H1 (cell line): ENCODE measurements at regions not wholly inside any gene's neighbourhood (a gene's known extent, or its start where the extent isn't known, plus 50 kb on each side); places are given as distances from the start of the nearest gene placed in this dataset.

Experiments used
- CTCF ChIA-PET: fragments of 300-600 bp; sonication (Branson Sonifier 250); formaldehyde crosslinking; loops from one replicate; lab custom pipeline; 2021; ENCODE audit not compliant: partially characterized antibody; lab: Charles Lee
- POLR2A ChIA-PET: fragments of 300-600 bp; sonication (Branson Sonifier 250); formaldehyde crosslinking; loops from one replicate; lab custom pipeline; 2021; ENCODE audit warnings: inconsistent platforms; ENCODE audit not compliant: partially characterized antibody; lab: Charles Lee
- DNase-seq, 2 experiments: peaks; one replicate each; pipeline versions ENCODE4 v3.0.0 to v3.0.0-alpha.2; 2010 to 2022; ENCODE audit warnings: low spot score in 2 of 2, low read depth in 1 of 2, mixed read lengths in 1 of 2
- FAIRE-seq: peaks from 2 replicates; lab custom pipeline; 2011; peaks lifted over from hg19 to GRCh38; lab: Jason Lieb, UNC
- H2AFZ ChIP-seq: 2 replicates; pipeline ENCODE4 v1.8.1; 2012; ENCODE audit warnings: low read length, inconsistent platforms
- H2AK5ac ChIP-seq: 2 replicates; pipeline ENCODE4 v1.6.1; 2013; ENCODE audit warnings: low read depth, low read length
- H2BK120ac ChIP-seq: replicated peaks from 2 replicates; pipeline ENCODE3; 2013; ENCODE audit warnings: low read depth, low read length, inconsistent platforms
- H2BK12ac ChIP-seq: 2 replicates; pipeline ENCODE4 v1.6.1; 2013; ENCODE audit warnings: low read depth, low read length
- H2BK15ac ChIP-seq: 2 replicates; pipeline ENCODE4 v1.6.1; 2013; ENCODE audit warnings: low read length
- H2BK20ac ChIP-seq: 2 replicates; pipeline ENCODE4 v1.6.1; 2013; ENCODE audit warnings: low read length
- H2BK5ac ChIP-seq: 2 replicates; pipeline ENCODE4 v1.6.1; 2013; ENCODE audit warnings: low read depth, low read length
- H3K14ac ChIP-seq: 2 replicates; pipeline ENCODE4 v1.6.1; 2013; ENCODE audit warnings: inconsistent platforms; ENCODE audit not compliant: insufficient read length
- H3K18ac ChIP-seq: 2 replicates; pipeline ENCODE4 v1.6.1; 2013; ENCODE audit warnings: low read length; ENCODE audit errors: extremely low read depth
- H3K23ac ChIP-seq: 2 replicates; pipeline ENCODE4 v1.6.1; 2013; ENCODE audit warnings: inconsistent platforms; ENCODE audit not compliant: insufficient read length
- H3K23me2 ChIP-seq: 2 replicates; pipeline ENCODE4 v1.6.1; 2013; ENCODE audit warnings: low read depth, low read length
- H3K27ac ChIP-seq: 2 replicates; pipeline ENCODE4 v1.6.1; 2011; ENCODE audit warnings: low read depth, low read length, inconsistent platforms
- H3K27me3 ChIP-seq, 4 experiments: replicated peaks in 1 of 4; 1 replicate in 1 of 4; 2 replicates in 3 of 4; pipeline versions ENCODE4 v1.6.1 to v1.8.1; 2011 to 2013; ENCODE audit warnings: low read length in 3 of 4, mild to moderate bottlenecking in 3 of 4, inconsistent platforms in 2 of 4, mixed read lengths in 2 of 4, moderate library complexity in 1 of 4; ENCODE audit not compliant: control insufficient read depth in 3 of 4, insufficient read depth in 3 of 4; ENCODE audit errors: extremely low read depth in 1 of 4
- H3K36me3 ChIP-seq, 4 experiments: 2 replicates each; pipeline versions ENCODE4 v1.6.1 to v1.8.1; 2011 to 2013; ENCODE audit warnings: mild to moderate bottlenecking in 4 of 4, low read length in 3 of 4, moderate library complexity in 2 of 4, control low read depth in 1 of 4, inconsistent platforms in 1 of 4; ENCODE audit not compliant: insufficient read depth in 4 of 4, control insufficient read depth in 2 of 4
- H3K4ac ChIP-seq: replicated peaks from 2 replicates; pipeline ENCODE3; 2013; ENCODE audit warnings: low read length, low read depth, mixed read lengths, inconsistent platforms; ENCODE audit not compliant: insufficient read length
- H3K4me1 ChIP-seq, 4 experiments: replicated peaks in 1 of 4; 1 replicate in 1 of 4; 2 replicates in 3 of 4; pipeline versions ENCODE4 v1.6.1 to v1.8.1; 2011 to 2013; ENCODE audit warnings: low read length in 3 of 4, inconsistent platforms in 2 of 4, mixed read lengths in 1 of 4; ENCODE audit not compliant: insufficient read depth in 4 of 4, control insufficient read depth in 3 of 4
- H3K4me2 ChIP-seq, 2 experiments: 2 replicates each; pipeline versions ENCODE4 v1.6.1 to v1.8.1; 2011 to 2013; ENCODE audit warnings: low read depth in 2 of 2, low read length in 2 of 2, control low read depth in 1 of 2, inconsistent platforms in 1 of 2, mild to moderate bottlenecking in 1 of 2; ENCODE audit not compliant: insufficient read depth in 1 of 2
- H3K4me3 ChIP-seq, 4 experiments: fragments of 200-600, 300-600 bp in 1 of 4; sonication (generic), shearing (Covaris generic), sonication (Bioruptor Twin) in 1 of 4; 2 replicates each; pipeline versions ENCODE4 v1.5.1 to v1.8.1; 2011 to 2016; ENCODE audit warnings: low read length in 4 of 4, low read depth in 3 of 4, control low read depth in 2 of 4, inconsistent platforms in 2 of 4, mild to moderate bottlenecking in 2 of 4, mixed read lengths in 1 of 4, moderate library complexity in 1 of 4; ENCODE audit not compliant: insufficient read depth in 2 of 4; ENCODE audit errors: extremely low read depth in 1 of 4
- H3K56ac ChIP-seq: replicated peaks from 2 replicates; pipeline ENCODE3; 2013; ENCODE audit warnings: low read depth, mild to moderate bottlenecking, mixed read lengths, low read length, inconsistent platforms; ENCODE audit not compliant: insufficient read length
- H3K79me1 ChIP-seq: 2 replicates; pipeline ENCODE4 v1.6.1; 2013; ENCODE audit warnings: low read depth, low read length, control low read depth
- H3K79me2 ChIP-seq, 2 experiments: 2 replicates each; pipeline versions ENCODE4 v1.6.1 to v1.8.1; 2012 to 2013; ENCODE audit warnings: low read length in 2 of 2, mild to moderate bottlenecking in 2 of 2, inconsistent platforms in 1 of 2; ENCODE audit not compliant: insufficient read depth in 2 of 2, control insufficient read depth in 1 of 2
- H3K9ac ChIP-seq, 4 experiments: replicated peaks in 1 of 4; 1 replicate in 1 of 4; 2 replicates in 3 of 4; pipeline versions ENCODE4 v1.6.1 to v1.8.1; 2011 to 2013; ENCODE audit warnings: low read depth in 3 of 4, low read length in 3 of 4, control low read depth in 2 of 4, mild to moderate bottlenecking in 2 of 4, moderate library complexity in 2 of 4, inconsistent platforms in 1 of 4; ENCODE audit errors: extremely low read depth in 1 of 4
- H3K9me3 ChIP-seq, 2 experiments: 2 replicates each; pipeline versions ENCODE4 v1.6.1 to v1.8.1; 2012 to 2013; ENCODE audit warnings: mild to moderate bottlenecking in 2 of 2, moderate library complexity in 2 of 2, control low read depth in 1 of 2, inconsistent platforms in 1 of 2, low read depth in 1 of 2, low read length in 1 of 2, mixed read lengths in 1 of 2; ENCODE audit not compliant: insufficient read depth in 2 of 2
- H4K20me1 ChIP-seq, 2 experiments: replicated peaks in 1 of 2; 2 replicates each; pipeline versions ENCODE3 to v1.8.1; 2011 to 2013; ENCODE audit warnings: inconsistent platforms in 2 of 2, low read length in 2 of 2, mild to moderate bottlenecking in 1 of 2; ENCODE audit not compliant: insufficient read depth in 2 of 2, control insufficient read depth in 1 of 2
- H4K5ac ChIP-seq: 2 replicates; pipeline ENCODE4 v1.6.1; 2013; ENCODE audit warnings: low read length, low read depth, mixed read lengths, inconsistent platforms; ENCODE audit not compliant: insufficient read length
- H4K8ac ChIP-seq: 2 replicates; pipeline ENCODE4 v1.8.0; 2013; ENCODE audit warnings: mild to moderate bottlenecking, moderate library complexity, low read length, inconsistent platforms; ENCODE audit not compliant: insufficient read depth; ENCODE audit errors: extremely low read depth
- H4K91ac ChIP-seq: replicated peaks from 2 replicates; pipeline ENCODE3; 2013; ENCODE audit warnings: low read length, mixed read lengths, inconsistent platforms; ENCODE audit not compliant: insufficient read length
- CHD2 ChIP-seq: IDR thresholded peaks from 2 replicates; pipeline ENCODE4 v1.6.1; 2012; ENCODE audit warnings: low read length, improper control_type of control experiment
- CREB1 ChIP-seq: IDR thresholded peaks from 2 replicates; pipeline ENCODE4 v1.6.1; 2012; ENCODE audit warnings: inconsistent platforms
- EP300 ChIP-seq, 2 experiments: IDR thresholded peaks; 1 replicate in 1 of 2; 2 replicates in 1 of 2; pipeline ENCODE4 v1.6.1; 2011 to 2012; ENCODE audit warnings: low read depth in 2 of 2, low read length in 2 of 2, mild to moderate bottlenecking in 2 of 2, borderline replicate concordance in 1 of 2, inconsistent platforms in 1 of 2, moderate library complexity in 1 of 2
- EZH2 ChIP-seq: fragments of 200-600 bp; sonication (generic); IDR thresholded peaks from 2 replicates; pipeline ENCODE4 v1.7.1; 2012; ENCODE audit warnings: low read depth, mild to moderate bottlenecking, moderate library complexity, low read length, inconsistent platforms; ENCODE audit not compliant: severe bottlenecking
- KDM5A ChIP-seq: fragments of 200-600 bp; IDR thresholded peaks from 2 replicates; pipeline ENCODE4 v1.7.1; 2012; ENCODE audit warnings: mild to moderate bottlenecking, low read length, inconsistent platforms, mixed read lengths
- NRF1 ChIP-seq: IDR thresholded peaks from 2 replicates; pipeline ENCODE4 v1.6.1; 2011; ENCODE audit warnings: mild to moderate bottlenecking, low read depth, low read length, improper control_type of control experiment
- POLR2A ChIP-seq, 2 experiments: IDR thresholded peaks; 1 replicate in 1 of 2; 2 replicates in 1 of 2; pipeline ENCODE4 v1.6.1; 2011; ENCODE audit warnings: low read depth in 2 of 2, low read length in 2 of 2, mild to moderate bottlenecking in 2 of 2; ENCODE audit errors: control extremely low read depth in 1 of 2
- SIN3A ChIP-seq, 2 experiments: IDR thresholded peaks in 1 of 2; conservative IDR thresholded peaks in 1 of 2; 2 replicates each; pipeline ENCODE4 v1.6.1; 2011 to 2012; ENCODE audit warnings: low read length in 2 of 2, improper control_type of control experiment in 1 of 2, low read depth in 1 of 2, mild to moderate bottlenecking in 1 of 2
- TAF1 ChIP-seq: IDR thresholded peaks from 2 replicates; pipeline ENCODE4 v1.6.1; 2011; ENCODE audit warnings: mild to moderate bottlenecking, low read depth, low read length
- TCF12 ChIP-seq: IDR thresholded peaks from 2 replicates; pipeline ENCODE4 v1.6.1; 2011; ENCODE audit warnings: low read depth, mild to moderate bottlenecking, low read length
- ZNF274 ChIP-seq: IDR thresholded peaks from 2 replicates; pipeline ENCODE4 v1.7.0; 2012; ENCODE audit warnings: low read length, borderline replicate concordance; ENCODE audit errors: extremely low read depth
- WGBS, 2 experiments: shearing (Covaris generic) in 1 of 2; methylation state at CpG; one replicate each; pipeline versions ENCODE4 v1.1.6 to v1.1.7; 2013 to 2015; ENCODE audit warnings: low lambda C conversion rate in 2 of 2, mixed read lengths in 2 of 2, inconsistent platforms in 1 of 2, low coverage in 1 of 2, missing lambda C conversion rate in 1 of 2; ENCODE audit not compliant: insufficient replicate concordance in 2 of 2, insufficient coverage in 1 of 2, insufficient read length in 1 of 2; ENCODE audit errors: extremely low coverage in 1 of 2, missing lambda C conversion rate in 1 of 2; 5-methylcytosine and 5-hydroxymethylcytosine counted together
- TF ChIP-seq, protein P1 (sequence below): IDR thresholded peaks from 2 replicates; pipeline ENCODE4 v1.6.1; 2012; ENCODE audit warnings: low read length, inconsistent platforms

DNA sequence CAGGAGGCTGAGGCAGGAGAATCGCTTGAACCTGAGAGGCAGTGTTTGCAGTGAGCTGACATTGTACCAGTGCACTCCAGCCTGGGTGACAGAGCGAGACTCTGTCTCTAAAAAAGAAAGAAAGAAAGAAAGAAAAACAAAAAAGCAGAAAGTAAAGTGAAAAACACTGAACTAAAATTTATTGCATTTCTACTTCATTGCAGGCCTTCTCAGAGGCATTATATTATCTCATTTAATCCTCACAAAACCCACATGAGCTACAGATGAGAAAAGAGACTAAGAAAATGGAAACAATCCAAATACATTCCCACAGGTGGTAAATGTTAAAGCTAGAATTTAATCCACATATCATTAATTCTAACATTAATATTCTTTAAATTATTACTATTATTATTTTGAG is 147.2 kb upstream of the FREM2 start (continued):
- TF ChIP-seq ZNF274, result no peak

DNA sequence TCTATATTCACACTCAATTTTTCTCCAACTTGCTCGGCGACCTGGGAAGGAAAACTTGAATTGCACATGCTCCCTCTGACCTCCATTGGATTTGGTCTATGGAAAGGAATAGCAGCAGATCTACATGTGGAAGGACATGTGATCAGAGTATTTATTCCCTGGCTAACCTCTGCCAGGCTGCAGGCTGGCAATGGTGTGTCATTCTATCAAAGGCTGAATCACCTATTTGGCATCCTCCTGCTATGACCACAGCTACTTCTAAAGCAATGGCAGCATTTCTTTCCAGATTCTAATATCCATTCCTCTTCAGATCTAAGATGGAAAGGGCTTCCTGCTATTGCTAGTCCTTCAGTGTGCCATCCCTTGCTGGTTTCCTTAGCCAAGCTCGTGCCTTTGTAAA is 144.3 kb upstream of the FREM2 start:
- no peak overlapping the region for H2BK15ac ChIP-seq
- H3K27ac ChIP-seq, result no peak overlapping the region
- no peak overlapping the region for H3K18ac ChIP-seq
- H4K20me1 ChIP-seq, result no peaks in the 10 kb centered on the region
- no peak overlapping the region for H3K4ac ChIP-seq
- no peak overlapping the region for H2AFZ ChIP-seq
- H3K4me3 ChIP-seq, result no peak overlapping the region
- H2BK20ac ChIP-seq, result no peak overlapping the region
- H2BK120ac ChIP-seq, result no peak overlapping the region
- H3K9me3 ChIP-seq, result no peaks in the 10 kb centered on the region
- H3K14ac ChIP-seq, result no peak overlapping the region
- H2AK5ac ChIP-seq, result no peak overlapping the region
- H4K8ac ChIP-seq, result no peak overlapping the region
- 67% methylated on average over 3 of the region's 3 CpGs; no CpG with 5 or more reads in 1 of the 2 experiments for WGBS, 2 experiments
- no peak overlapping the region for H3K23ac ChIP-seq
- H3K4me2 ChIP-seq, result no peak overlapping the region
- no peak overlapping the region for H2BK12ac ChIP-seq
- H3K79me1 ChIP-seq, result no peaks in the 10 kb centered on the region
- no peaks in the 10 kb centered on the region for H3K23me2 ChIP-seq
- ChIA-PET POLR2A (no interaction called here), CTCF (no interaction called here)
- no peak overlapping the region for H4K91ac ChIP-seq
- no peaks in the 10 kb centered on the region; a peak in 1 of 7 replicates for H3K4me1 ChIP-seq
- H3K79me2 ChIP-seq, result no peaks in the 10 kb centered on the region
- no peak overlapping the region for H3K56ac ChIP-seq
- no peaks in the 10 kb centered on the region for H3K36me3 ChIP-seq
- DNase-seq, result no peak
- no peak overlapping the region for H4K5ac ChIP-seq
- FAIRE-seq, result no peak
- H3K9ac ChIP-seq, result no peak overlapping the region
- H3K27me3 ChIP-seq, result no peaks in the 10 kb centered on the region
- H2BK5ac ChIP-seq, result no peak overlapping the region
- no peak for TF ChIP-seq SIN3A (conservative IDR thresholded peaks at IDR 0.05 in 1 of 2, IDR thresholded peaks at IDR 0.05 in 1 of 2; ENCODE audit: low read depth in 1 of 2, low read length in 2 of 2)
- TF ChIP-seq CHD2, result no peak
- TF ChIP-seq TAF1, result no peak
- TF ChIP-seq TCF12, result no peak
- TF ChIP-seq, protein P1, sequence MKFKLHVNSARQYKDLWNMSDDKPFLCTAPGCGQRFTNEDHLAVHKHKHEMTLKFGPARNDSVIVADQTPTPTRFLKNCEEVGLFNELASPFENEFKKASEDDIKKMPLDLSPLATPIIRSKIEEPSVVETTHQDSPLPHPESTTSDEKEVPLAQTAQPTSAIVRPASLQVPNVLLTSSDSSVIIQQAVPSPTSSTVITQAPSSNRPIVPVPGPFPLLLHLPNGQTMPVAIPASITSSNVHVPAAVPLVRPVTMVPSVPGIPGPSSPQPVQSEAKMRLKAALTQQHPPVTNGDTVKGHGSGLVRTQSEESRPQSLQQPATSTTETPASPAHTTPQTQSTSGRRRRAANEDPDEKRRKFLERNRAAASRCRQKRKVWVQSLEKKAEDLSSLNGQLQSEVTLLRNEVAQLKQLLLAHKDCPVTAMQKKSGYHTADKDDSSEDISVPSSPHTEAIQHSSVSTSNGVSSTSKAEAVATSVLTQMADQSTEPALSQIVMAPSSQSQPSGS, result no peak
- no peak for TF ChIP-seq EZH2
- TF ChIP-seq KDM5A, result no peak
- no peak for TF ChIP-seq NRF1
- no peak for TF ChIP-seq CREB1
- TF ChIP-seq EP300 (IDR thresholded peaks at IDR 0.05; ENCODE audit: borderline replicate concordance in 1 of 2, low read depth in 2 of 2, low read length in 2 of 2), result no peak
- TF ChIP-seq POLR2A (IDR thresholded peaks at IDR 0.05; ENCODE audit: control extremely low read depth in 1 of 2, low read depth in 2 of 2, low read length in 2 of 2), result no peak
